Loucy (cell line): ENCODE measurements at regions not wholly inside any gene's neighbourhood (a gene's known extent, or its start where the extent isn't known, plus 50 kb on each side); places are given as distances from the start of the nearest gene placed in this dataset.

ENCODE experiments used
- H2AFZ ChIP-seq: fragments of 200-600 bp; sonication (generic); 2 replicates; pipeline ENCODE4 v1.6.0; 2016; ENCODE audit warnings: antibody characterized with exemption, mild to moderate bottlenecking, low read length, moderate library complexity
- H3F3A ChIP-seq: fragments of 200-600 bp; 2 replicates; pipeline ENCODE4 v1.6.0; 2016; ENCODE audit warnings: antibody characterized with exemption, low read depth, mild to moderate bottlenecking
- H3K27me3 ChIP-seq: fragments of 200-600 bp; sonication (generic); 2 replicates; pipeline ENCODE4 v1.6.1; 2014; ENCODE audit warnings: low read length, mild to moderate bottlenecking; ENCODE audit not compliant: insufficient read depth, poor library complexity, severe bottlenecking
- H3K36me3 ChIP-seq: fragments of 200-600 bp; sonication (generic); 2 replicates; pipeline ENCODE4 v1.6.1; 2016; ENCODE audit warnings: low read length; ENCODE audit not compliant: insufficient read depth
- H3K4me1 ChIP-seq: fragments of 200-600 bp; sonication (generic); 2 replicates; pipeline ENCODE4 v1.5.1; 2014; ENCODE audit warnings: low read length, mild to moderate bottlenecking; ENCODE audit not compliant: insufficient read depth, poor library complexity, severe bottlenecking
- H3K4me2 ChIP-seq: fragments of 200-600 bp; sonication (generic); 2 replicates; pipeline ENCODE4 v1.6.0; 2014; ENCODE audit warnings: antibody characterized with exemption, low read length, low read depth, mild to moderate bottlenecking; ENCODE audit not compliant: poor library complexity, severe bottlenecking
- H3K4me3 ChIP-seq: fragments of 200-600 bp; sonication (generic); 2 replicates; pipeline ENCODE4 v1.5.1; 2014; ENCODE audit warnings: low read length, mild to moderate bottlenecking, mixed read lengths; ENCODE audit not compliant: poor library complexity, severe bottlenecking
- H3K79me2 ChIP-seq: fragments of 200-600 bp; sonication (generic); 2 replicates; pipeline ENCODE4 v1.6.1; 2014; ENCODE audit warnings: low read length; ENCODE audit not compliant: insufficient read depth
- H3K9ac ChIP-seq: fragments of 200-600 bp; sonication (generic); 2 replicates; pipeline ENCODE4 v1.6.0; 2014; ENCODE audit warnings: mild to moderate bottlenecking, low read depth, low read length, moderate library complexity; ENCODE audit not compliant: poor library complexity, severe bottlenecking
- H3K9me2 ChIP-seq: fragments of 200-600 bp; sonication (generic); replicated peaks from 2 replicates; pipeline ENCODE4 v1.6.1; 2016; ENCODE audit warnings: low read depth, low read length, mixed read lengths
- H3K9me3 ChIP-seq: fragments of 200-600 bp; sonication (generic); 2 replicates; pipeline ENCODE4 v1.6.1; 2014; ENCODE audit warnings: mild to moderate bottlenecking, antibody characterized with exemption, low read length, low read depth; ENCODE audit not compliant: insufficient read depth
- H4K20me1 ChIP-seq: fragments of 200-600 bp; sonication (generic); 2 replicates; pipeline ENCODE4 v1.6.0; 2014; ENCODE audit warnings: antibody characterized with exemption, low read length, mild to moderate bottlenecking; ENCODE audit not compliant: insufficient read depth, poor library complexity, severe bottlenecking
- EZH2phosphoT487 ChIP-seq: fragments of 200-600 bp; IDR thresholded peaks from 2 replicates; pipeline ENCODE4 v1.6.1; 2018; ENCODE audit warnings: antibody characterized with exemption, mild to moderate bottlenecking, moderate library complexity, borderline replicate concordance
- TF ChIP-seq, protein P1 (sequence below): fragments of 200-600 bp; sonication (generic); conservative IDR thresholded peaks from 2 replicates; pipeline ENCODE4 v1.5.1; 2014; ENCODE audit warnings: mild to moderate bottlenecking, antibody characterized with exemption, low read length

DNA sequence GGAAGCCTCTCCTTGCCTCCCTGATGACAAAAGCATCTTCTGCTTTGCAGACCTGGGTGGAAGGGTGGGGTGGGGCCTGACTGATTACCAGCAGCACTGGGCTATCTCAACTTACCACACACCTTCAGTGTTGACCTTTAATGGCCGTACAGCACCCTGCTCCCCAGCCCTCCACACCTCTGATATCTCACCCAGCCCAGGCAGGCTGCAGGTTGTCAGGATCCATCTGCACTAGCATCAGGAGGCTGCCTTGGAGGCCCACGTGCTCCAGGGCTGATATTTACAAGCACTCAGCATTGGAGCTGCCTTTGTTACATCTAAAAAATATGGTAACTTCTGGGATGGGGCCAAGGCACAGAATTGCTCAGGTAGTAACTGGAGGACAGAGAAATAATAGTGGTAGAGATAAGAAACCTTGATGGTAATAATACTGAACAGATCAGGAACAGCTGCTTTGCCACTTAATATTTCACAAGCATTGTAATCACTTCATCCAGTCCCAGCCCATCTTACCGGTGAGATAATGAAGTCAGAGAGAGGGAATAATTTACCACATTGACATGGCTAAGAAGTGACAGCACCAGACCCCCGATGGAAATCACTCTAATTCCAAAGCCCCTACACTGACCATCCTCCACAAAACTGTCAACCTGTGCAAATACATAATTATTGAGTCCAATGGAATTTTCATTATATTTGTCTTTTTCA is 125.2 kb upstream of the RFLNA start:
- H3K4me3 ChIP-seq, result no peak overlapping the region
- no peaks in the 10 kb centered on the region for H3K27me3 ChIP-seq
- H3K9me3 ChIP-seq, result no peaks in the 10 kb centered on the region; the same call in 1 of the 2 replicates
- H3K36me3 ChIP-seq, result no peaks in the 10 kb centered on the region
- no peak for TF ChIP-seq EZH2phosphoT487
- TF ChIP-seq, protein P1, sequence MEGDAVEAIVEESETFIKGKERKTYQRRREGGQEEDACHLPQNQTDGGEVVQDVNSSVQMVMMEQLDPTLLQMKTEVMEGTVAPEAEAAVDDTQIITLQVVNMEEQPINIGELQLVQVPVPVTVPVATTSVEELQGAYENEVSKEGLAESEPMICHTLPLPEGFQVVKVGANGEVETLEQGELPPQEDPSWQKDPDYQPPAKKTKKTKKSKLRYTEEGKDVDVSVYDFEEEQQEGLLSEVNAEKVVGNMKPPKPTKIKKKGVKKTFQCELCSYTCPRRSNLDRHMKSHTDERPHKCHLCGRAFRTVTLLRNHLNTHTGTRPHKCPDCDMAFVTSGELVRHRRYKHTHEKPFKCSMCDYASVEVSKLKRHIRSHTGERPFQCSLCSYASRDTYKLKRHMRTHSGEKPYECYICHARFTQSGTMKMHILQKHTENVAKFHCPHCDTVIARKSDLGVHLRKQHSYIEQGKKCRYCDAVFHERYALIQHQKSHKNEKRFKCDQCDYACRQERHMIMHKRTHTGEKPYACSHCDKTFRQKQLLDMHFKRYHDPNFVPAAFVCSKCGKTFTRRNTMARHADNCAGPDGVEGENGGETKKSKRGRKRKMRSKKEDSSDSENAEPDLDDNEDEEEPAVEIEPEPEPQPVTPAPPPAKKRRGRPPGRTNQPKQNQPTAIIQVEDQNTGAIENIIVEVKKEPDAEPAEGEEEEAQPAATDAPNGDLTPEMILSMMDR, result no peak
- no peaks in the 10 kb centered on the region for H3K9me2 ChIP-seq
- no peaks in the 10 kb centered on the region for H3K79me2 ChIP-seq
- no peaks in the 10 kb centered on the region for H4K20me1 ChIP-seq
- H3K4me1 ChIP-seq, result peaks cover 15% of the 10 kb centered on the region
- no peak overlapping the region for H2AFZ ChIP-seq
- H3F3A ChIP-seq, result no peaks in the 10 kb centered on the region
- no peak overlapping the region for H3K4me2 ChIP-seq
- no peak overlapping the region for H3K9ac ChIP-seq

DNA sequence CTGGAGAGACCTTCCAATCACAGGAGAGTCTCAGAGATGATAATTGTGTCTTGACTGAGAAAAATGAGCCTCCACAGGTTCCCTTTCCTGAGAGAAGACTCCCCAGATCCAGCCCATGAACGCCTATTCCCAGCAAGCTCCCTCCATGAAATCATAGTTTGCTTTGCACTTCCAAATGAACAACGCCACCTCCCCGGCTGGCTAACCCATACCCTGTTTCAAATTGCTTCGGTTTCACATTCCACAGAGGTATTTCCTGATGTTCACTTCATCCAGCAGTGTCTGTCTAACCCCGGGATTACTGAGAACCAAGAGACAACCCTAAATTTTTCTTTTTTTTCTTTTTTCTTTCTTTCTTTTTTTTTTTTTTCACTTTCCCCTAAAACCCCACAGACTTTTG is 124.1 kb upstream of the RFLNA start:
- no peak overlapping the region for H2AFZ ChIP-seq
- H3K79me2 ChIP-seq, result no peaks in the 10 kb centered on the region
- H3K9ac ChIP-seq, result no peak overlapping the region
- no peak for TF ChIP-seq EZH2phosphoT487
- TF ChIP-seq, protein P1, result no peak
- no peaks in the 10 kb centered on the region for H3K9me3 ChIP-seq
- no peaks in the 10 kb centered on the region for H3K27me3 ChIP-seq
- no peak overlapping the region for H3K4me3 ChIP-seq
- H3F3A ChIP-seq, result no peaks in the 10 kb centered on the region
- H3K36me3 ChIP-seq, result no peaks in the 10 kb centered on the region
- H3K9me2 ChIP-seq, result no peaks in the 10 kb centered on the region
- no peak overlapping the region for H3K4me2 ChIP-seq
- H3K4me1 ChIP-seq, result peaks cover 15% of the 10 kb centered on the region
- no peaks in the 10 kb centered on the region for H4K20me1 ChIP-seq

DNA sequence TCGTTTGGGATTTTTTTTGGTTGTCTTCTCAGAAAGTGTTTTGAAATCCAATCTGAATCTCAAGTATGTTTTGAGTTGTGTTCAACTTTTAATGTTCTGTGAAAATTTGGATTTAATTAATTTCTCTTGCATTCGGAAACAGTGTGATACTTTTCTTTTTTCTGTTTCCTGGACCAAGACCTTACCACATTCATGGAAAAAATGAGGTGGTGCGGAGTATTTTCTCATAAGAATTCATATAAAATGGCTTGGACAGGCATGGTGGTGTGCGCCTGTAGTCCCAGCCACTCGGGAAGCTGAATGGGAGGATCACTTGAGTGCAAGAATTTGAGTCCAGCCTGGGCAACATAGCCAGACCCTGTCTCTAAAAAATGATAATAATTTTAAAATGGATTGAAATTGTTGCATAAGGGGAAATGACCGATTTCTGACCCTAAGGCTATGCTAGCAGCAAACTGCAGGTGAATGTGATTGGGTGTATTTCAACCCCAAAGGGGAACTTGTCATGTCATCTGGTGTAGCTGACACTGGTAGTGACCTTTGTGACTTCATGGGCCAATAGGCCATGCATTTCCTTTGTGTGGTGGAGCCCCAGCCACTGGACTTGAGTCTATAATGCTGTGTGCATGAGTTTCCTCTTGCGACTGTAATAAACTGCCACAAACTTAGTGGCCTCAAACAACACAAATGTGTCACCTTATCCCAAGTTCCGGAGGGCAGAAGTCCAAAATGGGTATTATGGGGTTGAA is 123.5 kb upstream of the RFLNA start:
- Histone ChIP-seq H3K9me3 (no peaks in the 10 kb centered on the region), H3K9me2 (no peaks in the 10 kb centered on the region), H3K4me1 (peaks cover 19% of the 10 kb centered on the region), H3K4me2 (no peak overlapping the region), H3K27me3 (no peaks in the 10 kb centered on the region), H3K4me3 (no peak overlapping the region), H3K79me2 (no peaks in the 10 kb centered on the region), H3K9ac (no peak overlapping the region), H3K36me3 (no peaks in the 10 kb centered on the region), H4K20me1 (no peaks in the 10 kb centered on the region), H3F3A (no peaks in the 10 kb centered on the region), H2AFZ (no peak overlapping the region)
- TF ChIP-seq EZH2phosphoT487, result no peak
- TF ChIP-seq, protein P1, result no peak
